Panc1 (cell line): ENCODE measurements at regions not wholly inside any gene's neighbourhood (a gene's known extent, or its start where the extent isn't known, plus 50 kb on each side); places are given as distances from the start of the nearest gene placed in this dataset.

ENCODE experiments used
- ATAC-seq: fragments of 200-7000 bp; cut with Tn5 transposase; 2 replicates; pipeline ENCODE4 v1.9.1; 2020; ENCODE audit warnings: mild to moderate bottlenecking, moderate library complexity
- BruUV-seq: library from RNA; stranded (reverse); fragments of 400-500 nt; replicated peaks from 2 replicates; lab custom pipeline; 2021; lab: Mats Ljungman, UMichigan
- CTCF ChIA-PET: fragments of 300-600 bp; sonication (Branson Sonifier 250); formaldehyde crosslinking; loops from one replicate; lab custom pipeline; 2022; ENCODE audit warnings: antibody characterized with exemption; lab: Charles Lee
- POLR2A ChIA-PET: fragments of 300-600 bp; sonication (Branson Sonifier 250); formaldehyde crosslinking; loops from one replicate; lab custom pipeline; 2022; ENCODE audit warnings: antibody characterized with exemption; lab: Charles Lee
- DNase-seq: peaks from one replicate; pipeline ENCODE4 v3.0.0-alpha.2; 2010; ENCODE audit warnings: low read depth, low spot score
- H3K27ac ChIP-seq: 2 replicates; pipeline ENCODE4 v1.5.1; 2011; ENCODE audit warnings: mild to moderate bottlenecking, low read length, inconsistent platforms
- H3K27me3 ChIP-seq: fragments of 200-500 bp; sonication (Bioruptor generic); 2 replicates; pipeline ENCODE4 v1.6.0; 2014; ENCODE audit warnings: low read length, inconsistent platforms; ENCODE audit not compliant: control insufficient read depth, insufficient read depth
- H3K36me3 ChIP-seq: fragments of 200-500 bp; sonication (Bioruptor generic); 2 replicates; pipeline ENCODE4 v1.5.1; 2014; ENCODE audit warnings: inconsistent platforms, mild to moderate bottlenecking, low read length, moderate library complexity; ENCODE audit not compliant: control insufficient read depth, insufficient read depth
- H3K4me1 ChIP-seq: 2 replicates; pipeline ENCODE4 v1.5.1; 2011; ENCODE audit warnings: inconsistent platforms, mild to moderate bottlenecking, low read length, moderate library complexity; ENCODE audit not compliant: control insufficient read depth, insufficient read depth
- H3K4me3 ChIP-seq, 2 experiments: 2 replicates each; pipeline ENCODE4 v1.5.1; 2011 to 2012; ENCODE audit warnings: low read depth in 2 of 2, low read length in 2 of 2, mild to moderate bottlenecking in 2 of 2, inconsistent platforms in 1 of 2, moderate library complexity in 1 of 2
- H3K9me3 ChIP-seq: fragments of 200-500 bp; sonication (Bioruptor generic); 2 replicates; pipeline ENCODE4 v1.5.1; 2014; ENCODE audit warnings: low read depth, mild to moderate bottlenecking, inconsistent platforms, low read length, moderate library complexity; ENCODE audit not compliant: control insufficient read depth, insufficient read depth
- CTCF ChIP-seq: fragments of 450-650 bp; IDR thresholded peaks from 2 replicates; pipeline ENCODE4 v1.5.1; 2017; ENCODE audit warnings: mild to moderate bottlenecking
- POLR2AphosphoS5 ChIP-seq: IDR thresholded peaks from 2 replicates; pipeline ENCODE4 v1.6.1; 2012; ENCODE audit warnings: mild to moderate bottlenecking, low read depth, low read length, moderate library complexity
- REST ChIP-seq, 2 experiments: IDR thresholded peaks; 2 replicates each; pipeline ENCODE4 v1.6.1; 2011 to 2012; ENCODE audit warnings: low read depth in 2 of 2, control low read depth in 1 of 2, low read length in 1 of 2, mild to moderate bottlenecking in 1 of 2, moderate library complexity in 1 of 2; ENCODE audit not compliant: insufficient read depth in 1 of 2
- SIN3A ChIP-seq: IDR thresholded peaks from 2 replicates; pipeline ENCODE4 v1.6.1; 2012; ENCODE audit warnings: low read depth, mild to moderate bottlenecking, low read length, moderate library complexity, borderline replicate concordance; ENCODE audit not compliant: insufficient read depth
- TCF7L2 ChIP-seq: IDR thresholded peaks from 2 replicates; pipeline ENCODE4 v1.6.1; 2011; ENCODE audit warnings: mild to moderate bottlenecking, low read depth, low read length, inconsistent platforms
- in situ Hi-C: cut with HindIII; loops from 2 replicates; pipeline ENCODE4 v1.10.0; 2016; ENCODE audit warnings: low sequenced_read_pairs, low pct_unique_long_range_greater_than_20kb
- intact Hi-C: fragments of 100-400 bp; cut with micrococcal nuclease; formaldehyde crosslinking; loops from one replicate; pipeline ENCODE4 v1.10.0; 2022; ENCODE audit not compliant: unreplicated experiment

GRCh38 chr18:38035193-38035592 lies 469.6 kb upstream of the CELF4 start:
- in situ Hi-C loops, result no loop called here
- intact Hi-C loops, result no loop called here
- CTCF ChIA-PET, result no interaction called here
- Histone ChIP-seq H3K9me3 (no peaks in the 10 kb centered on the region), H3K27ac (no peak overlapping the region), H3K27me3 (no peaks in the 10 kb centered on the region), H3K4me1 (no peaks in the 10 kb centered on the region), H3K36me3 (no peaks in the 10 kb centered on the region), H3K4me3 (no peak overlapping the region)
- TF ChIP-seq REST (IDR thresholded peaks at IDR 0.05; ENCODE audit: insufficient read depth in 1 of 2, low read depth in 2 of 2, low read length in 1 of 2) (no peak), POLR2AphosphoS5 (no peak), CTCF (no peak), TCF7L2 (no peak), SIN3A (no peak)
- no TSS peak for BruUV-seq
- POLR2A ChIA-PET, result no interaction called here
- no peak for DNase-seq
- no peak for ATAC-seq

GRCh38 chr18:38033282-38033681 lies 467.7 kb upstream of the CELF4 start:
- ChIA-PET CTCF (no interaction called here), POLR2A (no interaction called here)
- TF ChIP-seq CTCF (no peak), POLR2AphosphoS5 (no peak), TCF7L2 (no peak), SIN3A (no peak), REST (IDR thresholded peaks at IDR 0.05; ENCODE audit: insufficient read depth in 1 of 2, low read depth in 2 of 2, low read length in 1 of 2) (no peak)
- in situ Hi-C loops, result no loop called here
- Histone ChIP-seq H3K27ac (no peak overlapping the region), H3K4me1 (no peaks in the 10 kb centered on the region), H3K9me3 (no peaks in the 10 kb centered on the region), H3K36me3 (no peaks in the 10 kb centered on the region), H3K27me3 (no peaks in the 10 kb centered on the region), H3K4me3 (no peak overlapping the region)
- ATAC-seq (no peak), DNase-seq (no peak)
- intact Hi-C loops, result no loop called here
- no TSS peak for BruUV-seq
